Activated T-cell treated with anti-CD3 and anti-CD28 coated beads, Interleukin-2, amount 50 U/mL, for 72 hours (primary cell): ENCODE measurements at regions not wholly inside any gene's neighbourhood (a gene's known extent, or its start where the extent isn't known, plus 50 kb on each side); places are given as distances from the start of the nearest gene placed in this dataset.

ENCODE experiments used
- ATAC-seq, 2 donors: fragments of 150-1000 bp; cut with Tn5 transposase; replicated peaks in 1 of 2; 2 replicates each; pipeline ENCODE4 v1.10.0; 2021; ENCODE audit warnings: moderate library complexity in 2 of 2, mild to moderate bottlenecking in 1 of 2
- DNase-seq, 2 donors: peaks; one replicate each; pipeline ENCODE4 v3.0.0; 2021 to 2022; ENCODE audit warnings: mixed read lengths in 1 of 2
- H3K27ac Mint-ChIP-seq: one replicate; pipeline ENCODE4 v1.8.0; 2022; ENCODE audit warnings: mild to moderate bottlenecking, moderate library complexity, mixed read lengths
- H3K27me3 Mint-ChIP-seq: one replicate; pipeline ENCODE4 v1.8.0; 2022; ENCODE audit warnings: low read depth, mixed read lengths
- H3K36me3 Mint-ChIP-seq, 2 donors: one replicate each; pipeline ENCODE4 v1.8.0; 2022; ENCODE audit warnings: mixed read lengths in 2 of 2, mild to moderate bottlenecking in 1 of 2; ENCODE audit not compliant: insufficient read depth in 2 of 2
- H3K4me1 Mint-ChIP-seq: one replicate; pipeline ENCODE4 v1.8.0; 2022; ENCODE audit warnings: low read depth, mixed read lengths
- H3K4me3 Mint-ChIP-seq, 2 donors: one replicate each; pipeline ENCODE4 v1.8.0; 2022; ENCODE audit warnings: mild to moderate bottlenecking in 2 of 2, mixed read lengths in 2 of 2, moderate library complexity in 2 of 2
- H3K9me3 Mint-ChIP-seq, 2 donors: one replicate each; pipeline ENCODE4 v1.8.0; 2022; ENCODE audit warnings: mixed read lengths in 2 of 2

DNA sequence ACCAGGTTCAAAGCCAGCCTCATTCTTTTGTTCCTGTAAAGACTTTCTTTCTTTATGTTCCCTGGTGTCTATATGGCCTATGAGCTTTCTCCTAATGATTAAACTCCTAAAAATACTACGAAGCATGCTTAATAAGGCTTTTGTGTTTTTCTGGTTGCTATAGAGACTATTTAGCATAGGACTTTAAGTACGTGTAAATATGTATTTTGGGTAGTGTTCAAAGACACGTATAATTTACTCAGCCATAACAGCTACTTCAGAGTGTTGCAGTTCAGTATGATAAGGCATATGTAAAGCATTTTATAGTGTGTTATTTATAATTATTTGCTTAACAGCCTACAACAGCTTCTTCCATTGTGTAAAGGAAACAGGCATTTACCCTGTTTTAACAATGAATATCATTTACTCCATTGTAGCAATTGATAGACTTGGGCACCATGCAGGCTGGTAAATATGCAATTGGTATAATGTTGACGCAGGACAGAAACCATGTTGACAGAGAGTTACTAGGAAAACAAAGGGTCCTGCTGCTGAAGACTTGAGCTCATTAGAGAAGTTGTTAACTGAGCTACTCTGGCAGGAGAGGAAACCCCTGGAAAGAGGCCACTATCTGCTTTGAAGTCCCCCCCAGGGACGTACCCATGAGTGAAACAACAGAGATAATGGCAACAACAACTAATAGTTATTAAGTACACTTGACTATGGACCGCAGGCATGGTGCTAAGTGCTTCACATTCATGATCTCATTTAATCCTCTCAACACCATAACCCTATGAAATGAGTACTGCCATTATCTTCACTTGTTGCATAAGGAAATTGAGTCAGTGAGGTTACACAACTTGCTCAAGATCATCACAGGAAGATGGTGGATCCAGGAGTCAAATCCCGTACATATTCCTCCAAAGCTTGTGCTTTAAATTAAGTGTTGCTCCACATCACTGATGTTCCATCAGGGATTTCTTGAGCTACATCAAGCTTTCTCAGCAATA, 342.2 kb upstream of the DYNLRB2 start:
- ATAC-seq: peak in 1 of 2 donors; percentile 24
- H3K4me3 Mint-ChIP-seq: peak overlapping the region in 1 of 2 donors; percentile 31
- no peaks in the 10 kb centered on the region for H3K36me3 Mint-ChIP-seq
- no peak for DNase-seq
- no peak overlapping the region for H3K27ac Mint-ChIP-seq
- peaks cover 38% of the 10 kb centered on the region for H3K27me3 Mint-ChIP-seq
- H3K9me3 Mint-ChIP-seq: peaks cover 2 to 7% of the 10 kb centered on the region in 2 donors
- H3K4me1 Mint-ChIP-seq: peaks cover 13% of the 10 kb centered on the region

DNA sequence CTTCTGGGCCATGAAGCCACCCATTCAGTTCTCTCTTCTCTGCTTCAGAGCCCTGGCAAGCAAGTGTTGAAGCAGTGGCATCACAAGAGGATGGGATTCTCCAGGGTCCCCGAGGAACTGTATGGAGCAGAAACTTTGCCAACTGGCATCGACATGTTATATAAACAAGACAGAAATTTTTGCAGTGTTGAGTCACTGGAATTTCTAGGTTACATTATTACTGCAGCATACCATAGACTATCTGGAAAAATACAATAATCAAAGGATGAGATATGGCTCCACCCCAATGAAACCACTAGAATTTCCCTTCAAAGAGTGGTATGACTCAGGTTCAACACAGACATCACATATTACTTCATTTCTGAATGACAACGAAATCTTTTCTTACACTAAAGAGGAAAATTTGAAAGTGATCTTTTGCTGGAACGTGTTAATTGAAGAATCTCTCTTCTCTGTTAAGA, 343.0 kb upstream of the DYNLRB2 start:
- peak in 1 of 2 donors; percentile 3 for DNase-seq
- peaks cover 46% of the 10 kb centered on the region for H3K27me3 Mint-ChIP-seq
- no peaks in the 10 kb centered on the region for H3K36me3 Mint-ChIP-seq
- H3K27ac Mint-ChIP-seq: no peak overlapping the region
- H3K4me3 Mint-ChIP-seq: peak overlapping the region in 1 of 2 donors; percentile 31
- peaks cover 13% of the 10 kb centered on the region for H3K4me1 Mint-ChIP-seq
- peaks cover 2 to 7% of the 10 kb centered on the region in 2 donors for H3K9me3 Mint-ChIP-seq
- peak; percentile 89 to 93 for ATAC-seq

DNA sequence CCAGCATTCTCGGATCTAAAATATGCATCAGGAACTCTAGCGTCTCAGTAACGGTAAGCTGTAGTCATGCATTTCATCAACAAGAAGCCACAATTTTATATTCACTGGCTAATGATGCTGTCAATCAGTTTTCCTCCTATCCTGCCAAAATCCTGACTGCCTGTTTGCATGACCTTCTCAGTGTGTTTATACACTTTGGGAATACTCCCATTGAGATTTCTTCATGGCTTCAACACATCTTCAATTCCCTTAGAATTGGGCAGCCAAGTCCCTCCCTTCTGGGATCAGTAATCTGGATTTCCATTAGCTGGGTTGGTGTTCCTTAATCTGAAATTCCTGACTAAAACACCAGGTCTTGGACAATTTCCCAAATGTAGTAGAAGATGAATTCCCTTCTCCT, 348.9 kb upstream of the DYNLRB2 start:
- DNase-seq (no peak), ATAC-seq (no peak)
- Mint-ChIP-seq H3K9me3 (no peaks in the 10 kb centered on the region), H3K27ac (no peak overlapping the region), H3K27me3 (peaks cover 56% of the 10 kb centered on the region), H3K4me1 (no peaks in the 10 kb centered on the region), H3K36me3 (no peaks in the 10 kb centered on the region), H3K4me3 (no peak overlapping the region)

DNA sequence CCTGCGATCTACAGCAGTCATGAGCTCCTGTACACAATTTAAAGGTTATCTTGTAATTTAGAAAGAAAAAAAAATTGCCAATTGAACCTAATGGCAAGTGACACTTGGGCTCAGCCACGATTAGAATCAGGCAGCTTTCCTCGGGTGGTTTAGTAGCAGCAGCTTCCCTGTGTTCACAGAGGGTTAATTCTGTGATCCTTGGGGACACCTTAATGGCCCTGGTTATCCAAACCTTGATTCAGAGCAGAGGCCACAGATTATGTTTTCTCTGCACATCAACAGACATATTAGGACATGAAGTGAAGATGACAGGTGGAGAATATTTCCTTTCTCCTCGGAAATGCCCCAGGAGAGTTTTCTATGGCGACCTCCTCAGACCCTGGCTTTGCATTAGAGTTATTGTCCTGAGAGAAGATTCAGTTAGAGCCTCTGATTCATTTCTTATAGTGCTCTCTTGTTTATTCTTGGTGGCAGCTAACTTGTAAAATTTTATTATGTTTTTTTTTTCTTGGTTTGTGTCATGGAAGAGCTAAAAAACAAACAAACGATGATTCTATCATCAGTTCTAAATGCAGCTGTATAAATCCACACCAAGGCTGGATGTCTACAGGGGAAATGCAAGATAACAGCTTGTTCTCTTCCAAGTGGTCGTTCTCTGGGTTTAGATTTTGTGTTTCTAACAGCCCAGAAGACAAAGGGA, 351.2 kb upstream of the DYNLRB2 start:
- Mint-ChIP-seq H3K4me1 (no peaks in the 10 kb centered on the region), H3K9me3 (no peaks in the 10 kb centered on the region), H3K36me3 (no peaks in the 10 kb centered on the region), H3K4me3 (no peak overlapping the region), H3K27me3 (peaks cover 41% of the 10 kb centered on the region), H3K27ac (no peak overlapping the region)
- ATAC-seq (no peak), DNase-seq (no peak)

DNA sequence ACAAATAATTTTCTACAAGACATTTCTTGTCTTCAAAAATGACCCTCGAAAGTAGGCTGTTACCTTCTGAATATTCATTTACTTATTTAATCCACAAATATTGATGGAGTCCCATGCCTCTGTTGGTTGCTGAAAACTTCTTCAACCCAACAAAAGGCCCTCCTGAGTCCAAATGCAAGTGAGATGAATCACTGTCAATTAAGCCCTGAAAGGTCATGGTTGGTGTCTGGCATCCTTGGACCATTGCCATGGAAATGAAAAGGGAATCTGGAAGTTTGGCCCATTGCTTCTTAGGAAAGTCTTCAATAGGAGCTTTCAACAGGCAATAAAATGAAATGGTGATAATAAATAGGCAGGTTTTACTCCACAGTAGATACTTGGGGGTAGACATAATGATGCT, 364.7 kb upstream of the DYNLRB2 start:
- no peak for DNase-seq
- H3K27me3 Mint-ChIP-seq: peaks cover 15% of the 10 kb centered on the region

DNA sequence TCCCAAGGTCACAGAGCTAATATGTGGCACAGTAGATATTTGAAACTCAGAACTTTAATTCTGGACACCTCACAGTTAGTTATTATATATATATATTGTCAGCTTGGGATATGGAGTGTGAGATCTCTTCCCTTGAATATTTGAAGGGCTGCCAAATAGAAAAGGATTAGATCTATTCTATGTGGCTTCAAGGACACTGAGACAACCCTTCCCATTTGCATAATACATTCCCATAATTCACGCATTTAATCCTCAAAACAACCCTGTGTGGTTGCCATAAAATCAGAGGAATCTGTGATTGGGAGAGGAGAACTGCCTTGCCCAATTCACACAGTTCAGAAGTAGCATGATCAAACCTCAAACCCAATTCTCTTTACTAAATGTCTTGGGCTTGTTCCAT, 365.8 kb upstream of the DYNLRB2 start:
- no peaks in the 10 kb centered on the region for H3K36me3 Mint-ChIP-seq
- no peak overlapping the region for H3K27ac Mint-ChIP-seq
- H3K9me3 Mint-ChIP-seq: peaks cover 0 to 2% of the 10 kb centered on the region in 2 donors
- DNase-seq (no peak), ATAC-seq (no peak)
- H3K4me1 Mint-ChIP-seq: no peaks in the 10 kb centered on the region
- peaks cover 20% of the 10 kb centered on the region for H3K27me3 Mint-ChIP-seq
- no peak overlapping the region for H3K4me3 Mint-ChIP-seq

More for the DNA sequence above, 364.7 kb upstream of the DYNLRB2 start:
- Mint-ChIP-seq H3K27ac (no peak overlapping the region), H3K4me3 (no peak overlapping the region), H3K36me3 (no peaks in the 10 kb centered on the region), H3K9me3 (peaks cover 0 to 2% of the 10 kb centered on the region in 2 donors), H3K4me1 (no peaks in the 10 kb centered on the region)
- no peak for ATAC-seq

DNA sequence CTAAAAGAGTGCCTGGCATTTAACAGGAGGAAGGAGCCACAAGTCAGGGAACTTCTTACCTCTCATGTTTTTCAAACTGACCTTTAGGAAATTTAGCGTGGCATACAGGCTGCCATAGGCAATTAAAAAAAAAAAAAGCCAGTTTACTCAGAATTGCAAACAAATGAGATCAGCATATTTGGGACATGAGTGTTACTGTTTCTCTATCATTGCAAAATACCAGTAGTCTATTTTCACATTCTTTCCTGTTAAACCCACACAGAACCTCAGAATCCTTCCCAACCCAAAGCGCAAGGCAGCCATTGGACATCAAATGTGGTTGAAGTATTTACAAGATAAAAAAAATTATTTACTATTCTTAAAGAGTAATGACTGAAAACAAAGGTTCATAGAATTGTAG, 366.4 kb upstream of the DYNLRB2 start:
- Mint-ChIP-seq H3K4me3 (no peak overlapping the region), H3K4me1 (no peaks in the 10 kb centered on the region), H3K27ac (no peak overlapping the region), H3K36me3 (no peaks in the 10 kb centered on the region), H3K9me3 (peaks cover 0 to 2% of the 10 kb centered on the region in 2 donors), H3K27me3 (peaks cover 20% of the 10 kb centered on the region)
- no peak for ATAC-seq
- DNase-seq: no peak

DNA sequence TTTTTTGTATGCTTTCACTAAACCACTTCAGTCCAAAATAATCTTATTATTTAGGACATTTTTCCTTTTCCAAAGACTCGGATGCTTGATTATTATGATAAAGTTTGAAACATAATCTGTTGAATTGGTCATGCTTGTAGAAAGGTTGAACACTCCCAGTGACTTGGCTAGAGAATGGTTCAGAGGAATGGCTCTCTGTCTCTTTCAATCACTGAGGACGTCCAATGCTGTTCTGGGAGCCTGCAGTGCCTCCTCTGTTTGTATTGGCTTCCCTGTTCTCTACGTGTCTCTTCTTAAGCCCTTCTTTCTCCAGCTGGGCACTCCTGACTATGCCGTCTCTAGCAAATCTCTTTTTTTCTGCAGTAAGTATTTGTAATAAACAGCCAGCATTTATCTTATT, 369.0 kb upstream of the DYNLRB2 start:
- Mint-ChIP-seq H3K4me3 (no peak overlapping the region), H3K9me3 (peaks cover 0 to 2% of the 10 kb centered on the region in 2 donors), H3K27ac (no peak overlapping the region), H3K27me3 (peaks cover 11% of the 10 kb centered on the region), H3K4me1 (no peaks in the 10 kb centered on the region), H3K36me3 (no peaks in the 10 kb centered on the region)
- ATAC-seq (no peak), DNase-seq (no peak)

DNA sequence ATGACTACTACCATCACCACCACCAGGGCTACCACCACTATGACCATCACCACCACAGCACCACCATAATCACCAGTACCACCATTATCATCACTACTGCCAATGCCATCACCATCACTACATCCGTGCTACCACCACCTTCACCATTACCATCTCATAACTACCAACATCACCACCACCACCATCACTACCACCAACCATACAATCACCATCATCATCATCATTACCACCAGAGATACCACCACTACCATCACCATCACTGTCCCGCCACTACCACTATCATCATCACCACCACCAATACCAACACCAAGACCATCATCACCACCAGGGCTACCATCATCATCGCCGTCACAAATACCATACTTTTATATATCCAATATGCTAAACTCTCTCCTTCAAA, 369.6 kb upstream of the DYNLRB2 start:
- DNase-seq (no peak), ATAC-seq (no peak)
- Mint-ChIP-seq H3K27me3 (peaks cover 11% of the 10 kb centered on the region), H3K36me3 (no peaks in the 10 kb centered on the region), H3K9me3 (peaks cover 0 to 2% of the 10 kb centered on the region in 2 donors), H3K4me3 (no peak overlapping the region), H3K27ac (no peak overlapping the region), H3K4me1 (no peaks in the 10 kb centered on the region)

DNA sequence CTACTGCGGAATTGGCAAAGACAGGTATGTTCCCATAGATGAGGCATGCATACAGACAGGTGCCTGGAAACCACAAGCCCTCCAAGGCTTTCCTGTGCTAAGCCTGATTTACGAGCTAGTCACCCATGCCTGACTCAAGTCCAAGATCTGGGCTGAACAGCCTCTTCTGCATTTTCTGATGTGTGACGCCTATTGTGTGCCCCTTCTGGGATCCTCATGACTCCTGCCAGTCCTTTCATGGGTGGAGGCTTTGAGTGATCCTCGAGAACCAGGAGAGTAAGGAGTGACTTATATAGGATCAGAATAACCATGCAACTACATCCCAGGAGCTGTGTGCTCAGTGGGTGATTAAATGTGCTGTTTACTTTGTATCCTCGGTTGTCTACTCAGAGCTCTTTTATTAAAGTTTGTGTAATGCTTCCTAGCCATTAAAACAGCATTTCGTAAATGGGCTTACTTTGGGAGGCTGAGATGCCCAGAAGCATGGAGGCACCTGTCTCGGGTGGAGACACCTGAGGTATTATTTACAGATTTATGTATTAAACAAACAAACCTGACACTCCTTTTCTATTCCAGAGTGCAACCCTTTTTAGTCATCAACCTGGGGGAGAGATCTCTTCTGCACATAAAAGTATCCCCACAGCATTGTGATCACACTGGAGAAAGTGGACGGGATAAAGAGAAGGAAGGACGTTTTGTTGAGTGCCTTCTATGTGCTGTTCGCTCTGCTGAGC, 373.0 kb upstream of the DYNLRB2 start:
- H3K27ac Mint-ChIP-seq: no peak overlapping the region
- ATAC-seq (no peak), DNase-seq (no peak)
- peaks cover 13% of the 10 kb centered on the region for H3K27me3 Mint-ChIP-seq
- no peak overlapping the region for H3K4me3 Mint-ChIP-seq
- H3K36me3 Mint-ChIP-seq: no peaks in the 10 kb centered on the region
- H3K4me1 Mint-ChIP-seq: no peaks in the 10 kb centered on the region
- H3K9me3 Mint-ChIP-seq: no peaks in the 10 kb centered on the region

DNA sequence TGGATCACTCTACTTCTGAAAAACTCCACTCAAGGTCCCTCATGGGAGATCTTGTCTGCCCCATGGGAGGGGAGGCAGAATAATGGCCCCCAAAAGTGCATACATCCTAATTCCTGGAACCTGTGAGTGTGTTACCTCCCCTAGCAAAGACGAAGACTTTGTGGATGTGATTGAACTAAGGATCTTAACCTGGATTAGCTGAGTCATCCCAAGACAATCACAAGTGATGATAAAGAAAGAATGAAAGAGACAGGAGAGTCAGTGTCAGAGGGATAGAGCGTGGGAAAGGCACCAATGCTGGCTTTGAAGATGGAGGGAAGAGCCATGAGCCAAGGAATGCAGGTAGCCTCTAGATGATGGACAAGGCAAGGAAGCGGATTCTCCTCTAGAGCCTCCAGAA, 374.7 kb upstream of the DYNLRB2 start:
- peaks cover 13% of the 10 kb centered on the region for H3K27me3 Mint-ChIP-seq
- no peaks in the 10 kb centered on the region for H3K4me1 Mint-ChIP-seq
- H3K36me3 Mint-ChIP-seq: no peaks in the 10 kb centered on the region
- no peaks in the 10 kb centered on the region for H3K9me3 Mint-ChIP-seq
- DNase-seq: no peak
- no peak overlapping the region for H3K27ac Mint-ChIP-seq
- no peak overlapping the region for H3K4me3 Mint-ChIP-seq
- ATAC-seq: no peak

DNA sequence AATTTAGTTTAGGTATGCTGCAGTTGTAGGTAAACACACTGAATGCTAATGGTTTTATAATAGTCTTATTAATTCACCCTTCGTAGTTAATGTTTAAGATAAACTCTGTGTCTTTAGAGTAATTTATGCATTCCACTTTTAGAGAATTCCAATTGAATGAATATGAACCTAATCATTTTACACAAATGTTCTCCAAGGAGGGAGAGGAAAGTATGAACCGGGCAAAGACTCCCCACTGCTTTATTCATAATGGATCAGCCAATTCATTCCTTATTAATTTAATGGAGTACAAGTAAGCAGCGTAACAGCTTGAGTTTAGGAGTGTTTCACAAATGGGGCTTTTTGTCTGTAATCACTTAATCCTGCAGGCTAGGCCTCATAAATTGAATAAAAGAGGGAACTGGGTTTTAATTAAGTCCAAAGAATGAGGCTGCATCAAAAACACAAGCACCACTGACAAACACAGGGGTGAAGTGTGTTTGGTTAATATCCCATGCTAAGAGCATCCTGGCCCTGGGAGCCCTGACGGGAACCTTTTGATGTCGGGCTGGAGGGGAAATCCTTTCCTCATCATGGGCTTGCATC, 375.7 kb upstream of the DYNLRB2 start:
- no peak overlapping the region for H3K4me3 Mint-ChIP-seq
- no peak overlapping the region for H3K27ac Mint-ChIP-seq
- no peaks in the 10 kb centered on the region for H3K36me3 Mint-ChIP-seq
- H3K4me1 Mint-ChIP-seq: no peaks in the 10 kb centered on the region
- no peaks in the 10 kb centered on the region for H3K9me3 Mint-ChIP-seq
- ATAC-seq (no peak), DNase-seq (no peak)
- peaks cover 9% of the 10 kb centered on the region for H3K27me3 Mint-ChIP-seq
